ENCODE measurements at regions not wholly inside any gene's neighbourhood (a gene's known extent, or its start where the extent isn't known, plus 50 kb on each side); places are given as distances from the start of the nearest gene placed in this dataset.
"Not testable (repeated sequence)": the region's sequence is repeated elsewhere in the genome, so short reads cannot be mapped to it uniquely, and the experiment has no call there.

DNA sequence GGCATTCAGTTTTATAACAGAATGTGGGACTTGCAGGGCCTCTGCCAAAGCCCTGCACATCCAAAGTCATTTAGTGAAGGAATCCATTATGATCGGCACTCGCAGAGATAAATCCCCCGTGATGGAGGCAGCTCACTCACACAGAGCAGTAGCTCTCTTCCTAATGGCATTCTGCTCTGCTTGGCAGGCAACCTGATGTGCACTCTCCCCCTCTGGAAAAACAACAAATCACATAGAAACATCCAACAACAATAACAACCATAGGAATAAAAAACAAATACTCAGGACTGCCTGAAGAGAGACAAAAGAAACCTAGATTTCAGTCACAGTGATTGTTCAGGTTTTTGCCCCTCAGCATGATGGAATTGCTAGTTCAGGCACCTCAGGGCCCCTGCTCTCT, 59.7 kb downstream of the NAA11 start:
- DNase-seq = no peak

DNA sequence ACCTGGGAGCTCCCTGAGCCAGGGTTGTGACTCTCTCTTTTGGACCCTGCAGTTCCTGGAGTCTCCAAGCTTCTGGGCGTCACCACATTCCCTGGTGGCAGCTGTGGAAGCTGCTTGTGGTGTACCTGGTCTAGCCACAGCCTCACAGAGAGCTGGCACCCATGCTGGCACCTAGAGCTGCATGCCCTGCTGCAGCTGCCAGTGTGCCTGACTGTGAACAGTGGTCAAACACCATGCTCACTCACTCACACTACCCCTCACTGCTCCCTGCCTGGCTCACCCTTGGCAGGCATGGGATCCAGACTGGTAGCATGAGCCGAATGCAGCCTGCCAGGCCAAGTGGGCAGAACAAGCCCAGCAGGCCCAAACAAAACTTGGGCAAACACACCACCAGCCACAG, 66.6 kb downstream of the NAA11 start:
- DNase-seq = no peak

- no peak for DNase-seq
These were observed 67.2 kb downstream of the NAA11 start for GRCh38 chr4:79258614-79259176.

DNA sequence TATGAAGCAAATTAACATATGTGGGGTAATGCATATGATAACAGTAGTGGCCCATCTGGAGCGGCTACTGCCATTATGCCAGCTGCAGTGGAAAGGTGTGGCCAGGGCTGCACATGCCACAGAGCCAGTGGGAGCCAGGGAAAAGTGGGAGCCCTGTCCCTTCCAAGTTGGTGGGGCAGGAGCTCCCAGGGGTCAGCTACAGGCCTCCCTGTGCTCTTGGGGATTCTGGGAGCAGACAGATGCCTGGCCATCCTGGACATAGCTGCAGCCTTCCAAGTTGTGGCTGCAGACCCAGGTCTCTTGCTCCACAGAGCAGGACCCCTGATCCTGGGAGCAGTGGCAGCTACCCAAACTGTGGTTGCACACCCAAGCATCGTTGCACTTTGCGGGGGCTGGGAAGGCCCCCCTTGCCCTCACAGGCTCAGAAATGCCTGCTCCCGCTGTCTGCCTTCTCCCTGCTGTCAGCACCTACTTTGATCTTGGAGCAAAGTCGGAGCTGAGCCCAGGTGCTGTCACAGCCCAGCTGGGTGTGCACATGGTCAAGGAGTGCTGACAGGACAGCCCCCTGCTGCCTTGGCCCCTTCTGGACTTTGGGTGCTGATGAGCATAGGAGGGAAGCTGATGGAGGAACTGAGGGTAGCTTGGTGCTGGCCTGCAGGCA, 67.8 kb downstream of the NAA11 start:
- DNase-seq = no peak

DNA sequence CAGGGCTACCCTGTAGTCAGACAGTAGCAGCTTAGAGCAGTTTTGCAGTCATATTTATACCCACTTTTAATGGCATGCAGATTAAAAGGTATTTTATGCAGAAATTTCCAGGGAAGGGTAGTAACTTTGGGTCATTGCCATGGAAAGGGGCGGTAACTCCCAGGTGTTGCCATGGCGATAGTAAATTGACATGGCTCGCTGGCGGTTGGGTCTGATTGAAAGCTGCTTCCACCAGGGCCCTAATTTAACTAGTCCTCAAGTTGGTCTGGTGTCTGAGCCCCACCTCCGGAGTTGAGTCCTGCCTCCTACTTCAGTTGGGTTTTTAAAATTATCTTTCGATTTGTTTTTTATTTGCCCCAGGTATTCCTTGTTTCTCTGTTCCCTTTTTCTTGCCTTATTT, 70.1 kb downstream of the NAA11 start:
- DNase-seq = no peak

- DNase-seq = no peak
These were observed 71.9 kb downstream of the NAA11 start for GRCh38 chr4:79253924-79254323.

- DNase-seq = no peak
These were observed 72.7 kb downstream of the NAA11 start for GRCh38 chr4:79253168-79253567.

GRCh38 chr4:79250887-79251286, 75.0 kb downstream of the NAA11 start:
- peak; percentile 84 for DNase-seq

GRCh38 chr4:79249881-79250503, 75.9 kb downstream of the NAA11 start:
- DNase-seq = peak; percentile 31

DNA sequence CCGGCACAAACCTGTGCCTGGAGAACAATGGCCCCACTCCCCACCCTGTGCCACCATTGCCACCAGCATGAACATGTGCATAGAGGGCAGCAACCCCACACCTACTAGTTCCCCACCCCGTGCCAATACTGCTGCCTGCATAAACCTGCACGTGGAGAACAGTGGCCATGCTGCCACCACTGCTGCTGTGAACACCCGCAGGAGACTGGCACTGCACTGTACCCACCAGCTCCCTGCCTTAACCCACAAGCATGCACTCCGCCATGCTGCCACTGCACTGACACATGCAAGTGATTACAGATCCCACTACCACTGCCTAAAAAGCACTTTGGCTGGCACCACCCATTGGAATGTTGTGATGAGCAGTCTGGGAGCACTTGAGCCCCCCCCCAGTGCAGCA, 77.3 kb downstream of the NAA11 start:
- DNase-seq = no peak

DNA sequence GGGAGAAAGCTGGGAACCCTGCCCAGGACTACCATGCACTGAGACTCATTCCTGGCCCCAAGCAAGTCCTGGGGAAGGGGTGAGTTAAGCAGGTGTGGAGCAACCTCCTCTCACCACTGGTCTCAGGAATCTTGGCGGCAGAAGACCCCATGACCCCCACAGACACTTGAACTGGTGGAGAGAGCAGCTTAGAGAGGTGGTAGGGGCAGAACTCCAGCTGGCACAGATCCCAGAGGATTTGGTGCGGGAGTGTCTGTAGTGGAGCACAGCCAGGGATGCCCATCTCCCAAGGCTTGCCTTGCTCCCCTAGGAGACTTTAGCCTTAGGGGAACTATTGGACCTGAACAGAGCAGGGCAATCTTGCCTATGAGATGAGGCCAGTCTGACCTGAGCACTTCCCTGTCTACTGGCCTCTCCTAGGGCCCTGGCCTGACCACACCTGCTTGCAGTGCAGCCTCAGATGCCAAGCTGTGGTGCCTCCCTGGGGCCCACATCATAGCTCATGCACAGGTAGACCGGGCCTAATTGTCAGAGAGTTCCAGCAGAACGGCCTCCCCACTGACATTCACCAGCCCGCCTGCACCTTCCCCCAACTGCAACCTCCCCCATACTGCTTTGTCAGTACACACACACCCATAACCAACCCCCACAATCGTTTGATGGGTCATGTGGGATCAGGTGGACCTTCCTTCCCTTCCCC, 78.0 kb downstream of the NAA11 start:
- DNase-seq = no peak

- not testable (repeated sequence) for DNase-seq
These were observed 80.5 kb downstream of the NAA11 start for GRCh38 chr4:79245200-79245940.

DNA sequence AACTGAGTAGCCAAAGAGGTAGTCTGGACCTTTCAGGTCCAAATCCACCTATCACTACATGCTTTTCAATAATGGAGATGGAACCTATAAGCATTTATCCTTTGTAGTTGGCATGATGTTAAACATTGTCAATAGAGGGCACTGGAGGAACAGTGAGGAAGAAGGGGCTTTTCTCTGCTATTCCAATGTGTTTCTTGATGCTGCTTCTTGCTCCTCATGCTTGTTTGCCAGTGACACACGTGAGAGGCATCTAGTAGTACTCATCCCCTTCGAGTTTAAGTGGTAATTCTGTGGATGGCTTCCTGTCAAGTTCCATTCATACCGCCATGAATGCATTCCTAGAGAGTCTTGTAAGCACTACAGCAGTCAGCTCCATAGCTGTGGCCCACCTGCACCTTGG, 84.0 kb downstream of the NAA11 start:
- DNase-seq = peak; percentile 92

GRCh38 chr4:79237851-79238250, 88.0 kb downstream of the NAA11 start:
- no peak for DNase-seq

GRCh38 chr4:79236785-79237184, 89.1 kb downstream of the NAA11 start:
- DNase-seq = no peak

- no peak for DNase-seq
These were observed 90.8 kb downstream of the NAA11 start for GRCh38 chr4:79235095-79235494.

- no peak for DNase-seq
These were observed 92.0 kb downstream of the NAA11 start for GRCh38 chr4:79233820-79234219.

- DNase-seq = peak; percentile 60
These were observed 93.3 kb downstream of the NAA11 start for GRCh38 chr4:79232540-79232939.

DNA sequence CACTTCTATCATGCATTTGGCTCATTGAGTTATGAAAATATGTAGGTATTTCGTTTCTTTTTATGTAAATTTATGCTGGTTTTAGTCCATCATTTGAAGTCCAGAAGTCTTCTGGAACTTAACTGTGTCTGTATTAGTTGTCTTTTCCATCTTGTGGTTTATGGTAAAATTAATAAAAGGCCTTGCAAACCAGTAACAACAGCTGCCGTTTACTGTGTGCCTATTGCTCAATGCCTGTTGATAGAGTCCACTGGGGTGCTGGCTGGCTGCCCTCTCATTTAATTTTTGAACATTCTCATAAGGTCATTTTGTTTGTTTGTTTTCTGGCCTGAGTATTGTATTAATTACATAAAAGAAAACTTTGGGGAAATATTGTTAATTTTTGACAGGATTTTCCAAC, 98.0 kb downstream of the NAA11 start:
- no peak for DNase-seq

GRCh38 chr4:79225360-79225759, 100.5 kb downstream of the NAA11 start:
- no peak for DNase-seq

GRCh38 chr4:79224777-79225104, 101.1 kb downstream of the NAA11 start:
- DNase-seq = no peak

GRCh38 chr4:79223993-79224776, 101.7 kb downstream of the NAA11 start:
- no peak for DNase-seq

DNA sequence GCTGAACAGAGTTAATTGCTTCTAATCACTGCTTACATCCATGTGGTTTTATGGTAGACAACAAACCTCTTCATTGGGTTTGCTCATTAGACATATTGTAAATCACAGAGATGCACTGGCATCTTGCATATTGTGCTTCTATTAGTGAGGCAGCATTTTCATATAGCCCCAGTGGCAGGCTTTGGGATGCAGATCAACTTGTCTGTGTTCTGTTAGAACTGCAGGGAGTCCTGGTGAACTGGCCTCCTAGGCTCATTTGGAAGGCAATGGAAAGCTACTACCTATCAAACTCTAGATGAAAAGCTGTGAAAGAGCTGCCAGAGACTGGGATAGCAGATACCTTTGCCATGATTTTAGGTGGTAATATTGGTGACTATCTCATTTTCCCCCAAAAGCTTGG, 108.8 kb downstream of the NAA11 start:
- no peak for DNase-seq
